ENCODE measurements at regions not wholly inside any gene's neighbourhood (a gene's known extent, or its start where the extent isn't known, plus 50 kb on each side); places are given as distances from the start of the nearest gene placed in this dataset.
"Not testable (repeated sequence)": the region's sequence is repeated elsewhere in the genome, so short reads cannot be mapped to it uniquely, and the experiment has no call there.

DNA sequence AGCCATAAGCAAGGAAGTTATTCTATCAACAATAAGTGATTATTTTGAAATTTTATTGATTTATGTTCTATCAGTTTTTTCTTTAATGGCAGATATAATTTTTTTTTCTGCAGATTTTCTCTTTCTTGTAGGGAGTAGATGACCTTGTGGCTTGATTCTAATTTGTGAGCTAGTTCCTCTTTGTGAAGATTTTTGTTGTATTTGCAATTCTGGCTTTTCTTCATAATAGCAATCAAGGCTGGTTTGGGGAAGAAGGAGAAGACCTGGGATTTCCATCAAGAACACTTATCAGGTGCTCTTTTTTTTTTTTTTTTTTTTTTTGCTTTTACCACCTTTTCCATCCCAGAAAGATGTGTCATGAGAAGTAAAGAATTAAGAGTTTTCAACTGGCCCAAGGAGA, 324.2 kb upstream of the MAN1A1 start:
- H3K4me1 ChIP-seq, result peaks cover 0 to 12% (median 0%) of the 10 kb centered on the region in 12 donors
- H3K36me3 ChIP-seq, result no peaks in the 10 kb centered on the region
- H3K9me3 ChIP-seq, result no peaks in the 10 kb centered on the region
- no peaks in the 10 kb centered on the region for H3K27me3 ChIP-seq
- no peak overlapping the region for H3K27ac ChIP-seq
- DNase-seq (no peak), ATAC-seq (no peak)
- intact Hi-C loops (cut with DNase I), result no loop called here
- no peak for TF ChIP-seq CTCF (IDR thresholded peaks at IDR 0.05)
- no peak for TF ChIP-seq POLR2A (IDR thresholded peaks at IDR 0.05)
- H3K4me3 ChIP-seq, result no peak overlapping the region

DNA sequence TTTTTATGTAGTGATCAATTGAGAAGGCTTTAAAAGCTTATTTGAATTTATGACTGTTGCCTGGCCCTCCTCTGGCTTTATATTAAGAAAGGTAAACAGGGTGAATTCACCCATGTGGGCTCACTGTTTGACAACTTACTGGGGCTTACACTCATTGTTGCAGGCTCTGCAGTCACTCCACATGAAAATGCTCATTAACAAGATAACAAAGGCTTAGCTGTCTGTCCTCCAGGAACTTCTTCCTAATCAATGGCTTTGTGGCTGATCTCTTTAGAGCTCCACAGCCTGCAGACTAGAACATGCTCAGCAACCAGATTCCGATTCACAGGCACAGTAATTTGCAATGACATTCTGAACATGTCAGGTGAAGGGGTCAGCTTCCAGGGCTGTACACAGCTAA, 323.2 kb upstream of the MAN1A1 start:
- Histone ChIP-seq H3K27ac (no peak overlapping the region), H3K4me1 (peaks cover 0 to 20% (median 0%) of the 10 kb centered on the region in 12 donors), H3K27me3 (no peaks in the 10 kb centered on the region), H3K4me3 (no peak overlapping the region), H3K9me3 (no peaks in the 10 kb centered on the region), H3K36me3 (no peaks in the 10 kb centered on the region)
- intact Hi-C loops (cut with DNase I), result no loop called here
- DNase-seq (no peak), ATAC-seq (no peak)
- 65 to 80% (median 77%) methylated on average over 1 of the region's 1 CpG for WGBS, 4 donors
- TF ChIP-seq POLR2A (IDR thresholded peaks at IDR 0.05) (no peak), CTCF (IDR thresholded peaks at IDR 0.05) (no peak)

- no peak overlapping the region for H3K27ac ChIP-seq
- no peak for ATAC-seq
- H3K36me3 ChIP-seq, result no peaks in the 10 kb centered on the region
- TF ChIP-seq CTCF (IDR thresholded peaks at IDR 0.05) (no peak), POLR2A (IDR thresholded peaks at IDR 0.05) (no peak)
- no peak for DNase-seq
- H3K4me3 ChIP-seq, result no peak overlapping the region
- WGBS, 4 donors, result 57 to 81% (median 70%) methylated on average over 2 of the region's 2 CpGs
- peaks cover 0 to 20% (median 0%) of the 10 kb centered on the region in 12 donors for H3K4me1 ChIP-seq
- intact Hi-C loops (cut with DNase I), result no loop called here
- no peaks in the 10 kb centered on the region for H3K27me3 ChIP-seq
- H3K9me3 ChIP-seq, result no peaks in the 10 kb centered on the region
These were observed 321.5 kb upstream of the MAN1A1 start for GRCh38 chr6:119671105-119671504.

DNA sequence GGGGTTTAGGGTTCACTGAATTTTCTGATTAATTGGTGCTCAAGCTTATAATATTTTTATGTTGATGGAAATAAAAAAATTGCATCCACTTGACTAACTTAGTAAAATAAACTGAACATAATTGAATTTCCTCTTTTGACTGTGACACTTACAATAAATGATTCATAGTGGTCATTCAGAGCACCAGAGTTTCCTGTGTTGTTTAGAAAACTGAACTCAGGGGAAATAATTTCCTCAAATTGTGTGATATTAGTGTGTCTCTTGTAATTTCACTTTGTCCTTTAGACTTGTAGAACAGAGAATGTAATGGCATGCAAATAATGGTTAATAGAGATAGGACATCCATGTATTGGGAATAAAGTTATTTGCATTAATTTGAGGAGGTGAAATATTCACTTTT, 319.7 kb upstream of the MAN1A1 start:
- H3K9me3 ChIP-seq, result no peaks in the 10 kb centered on the region
- H3K36me3 ChIP-seq, result no peaks in the 10 kb centered on the region
- H3K4me1 ChIP-seq, result peaks cover 0 to 20% (median 0%) of the 10 kb centered on the region in 12 donors
- intact Hi-C loops (cut with DNase I), result no loop called here
- DNase-seq (no peak), ATAC-seq (no peak)
- peak overlapping the region in 1 of 12 donors; percentile 47 for H3K27ac ChIP-seq
- H3K4me3 ChIP-seq, result no peak overlapping the region
- TF ChIP-seq POLR2A (IDR thresholded peaks at IDR 0.05) (no peak), CTCF (IDR thresholded peaks at IDR 0.05) (no peak)
- no peaks in the 10 kb centered on the region for H3K27me3 ChIP-seq

GRCh38 chr6:119665432-119665831, 315.9 kb upstream of the MAN1A1 start:
- H3K9me3 ChIP-seq; H3K27me3 ChIP-seq; intact Hi-C loops (cut with DNase I); H3K36me3 ChIP-seq; H3K4me3 ChIP-seq; ATAC-seq; H3K27ac ChIP-seq: not testable (repeated sequence)
- WGBS, 4 donors, result 84 to 95% (median 85%) methylated on average over 3 to 10 of the region's 10 CpGs
- DNase-seq, result peak in 1 of 5 donors; percentile 37
- peaks cover 0 to 20% (median 0%) of the 10 kb centered on the region in 12 donors for H3K4me1 ChIP-seq

Data from heart left ventricle (tissue), 16 donors.